IMR-90 (cell line): ENCODE measurements at regions not wholly inside any gene's neighbourhood (a gene's known extent, or its start where the extent isn't known, plus 50 kb on each side); places are given as distances from the start of the nearest gene placed in this dataset.

Source experiments
- ATAC-seq: fragments of 200-7000 bp; cut with Tn5 transposase; 2 replicates; pipeline ENCODE4 v1.9.1; 2020; ENCODE audit warnings: low read depth, mild to moderate bottlenecking, moderate library complexity
- BruUV-seq: library from RNA; stranded (reverse); fragments of 400-500 nt; replicated peaks from 2 replicates; lab custom pipeline; 2021; lab: Mats Ljungman, UMichigan
- CTCF ChIA-PET: fragments of 300-600 bp; formaldehyde crosslinking; extraction: SDS; loops from one replicate; lab custom pipeline; 2021; ENCODE audit warnings: antibody characterized with exemption; lab: Yijun Ruan, JAX
- POLR2A ChIA-PET: fragments of 300-600 bp; sonication (Branson Sonifier 250); formaldehyde crosslinking; loops from one replicate; lab custom pipeline; 2022; ENCODE audit warnings: antibody characterized with exemption; ENCODE audit not compliant: unreplicated experiment; lab: Charles Lee
- DNase-seq: peaks from one replicate; pipeline ENCODE4 v3.0.0; 2013
- H2AFZ ChIP-seq: replicated peaks from 2 replicates; pipeline ENCODE3; 2013; ENCODE audit warnings: low read length, mild to moderate bottlenecking; ENCODE audit not compliant: poor library complexity
- H2AK5ac ChIP-seq: 2 replicates; pipeline ENCODE4 v1.6.1; 2013; ENCODE audit warnings: low read depth, low read length, inconsistent platforms
- H2AK9ac ChIP-seq: replicated peaks from 2 replicates; pipeline ENCODE3; 2013; ENCODE audit warnings: mild to moderate bottlenecking, low read depth, low read length, moderate library complexity; ENCODE audit not compliant: poor library complexity
- H2BK120ac ChIP-seq: 2 replicates; pipeline ENCODE4 v1.6.1; 2013; ENCODE audit warnings: low read depth, low read length, inconsistent platforms
- H2BK15ac ChIP-seq: 3 replicates; pipeline ENCODE4 v1.6.1; 2013; ENCODE audit warnings: low read depth, low read length, inconsistent platforms
- H2BK20ac ChIP-seq: 2 replicates; pipeline ENCODE4 v1.6.1; 2013; ENCODE audit warnings: low read depth, mild to moderate bottlenecking, inconsistent platforms, low read length, moderate library complexity
- H2BK5ac ChIP-seq: 2 replicates; pipeline ENCODE4 v1.6.1; 2013; ENCODE audit warnings: mild to moderate bottlenecking, low read depth, low read length, inconsistent platforms; ENCODE audit not compliant: poor library complexity, severe bottlenecking
- H3K14ac ChIP-seq: replicated peaks from 2 replicates; pipeline ENCODE4 v1.6.1; 2013; ENCODE audit warnings: low read depth, low read length, inconsistent platforms
- H3K18ac ChIP-seq: 2 replicates; pipeline ENCODE4 v1.6.1; 2013; ENCODE audit warnings: low read depth, low read length, control low read depth
- H3K23ac ChIP-seq: 2 replicates; pipeline ENCODE4 v1.6.1; 2013; ENCODE audit warnings: low read depth, low read length, inconsistent platforms
- H3K27ac ChIP-seq: 2 replicates; pipeline ENCODE4 v1.5.1; 2013; ENCODE audit warnings: mild to moderate bottlenecking, control low read depth, low read length; ENCODE audit not compliant: insufficient read depth
- H3K27me3 ChIP-seq: 2 replicates; pipeline ENCODE4 v1.6.1; 2013; ENCODE audit warnings: low read length; ENCODE audit not compliant: control insufficient read depth, insufficient read depth
- H3K36me3 ChIP-seq: 2 replicates; pipeline ENCODE4 v1.6.1; 2013; ENCODE audit warnings: low read length, mixed read lengths; ENCODE audit not compliant: control insufficient read depth, insufficient read depth
- H3K4ac ChIP-seq: 2 replicates; pipeline ENCODE4 v1.6.1; 2013; ENCODE audit warnings: low read depth, low read length, inconsistent platforms
- H3K4me1 ChIP-seq: 2 replicates; pipeline ENCODE4 v1.6.1; 2013; ENCODE audit warnings: low read length, mixed read lengths; ENCODE audit not compliant: control insufficient read depth, insufficient read depth
- H3K4me2 ChIP-seq: 2 replicates; pipeline ENCODE4 v1.6.1; 2013; ENCODE audit warnings: low read depth, mild to moderate bottlenecking, control low read depth, low read length, moderate library complexity
- H3K4me3 ChIP-seq: 2 replicates; pipeline ENCODE4 v1.5.1; 2013; ENCODE audit warnings: low read depth, mild to moderate bottlenecking, control low read depth, low read length, moderate library complexity; ENCODE audit not compliant: insufficient read depth
- H3K56ac ChIP-seq: 2 replicates; pipeline ENCODE4 v1.6.1; 2013; ENCODE audit warnings: low read length, inconsistent platforms; ENCODE audit not compliant: insufficient read depth; ENCODE audit errors: extremely low read depth
- H3K79me1 ChIP-seq, 2 experiments: 2 replicates each; pipeline ENCODE4 v1.6.1; 2013; ENCODE audit warnings: low read length in 2 of 2, inconsistent platforms in 1 of 2, low read depth in 1 of 2
- H3K9ac ChIP-seq: 2 replicates; pipeline ENCODE4 v1.6.1; 2013; ENCODE audit warnings: low read depth, low read length, control low read depth
- H3K9me1 ChIP-seq: 2 replicates; pipeline ENCODE4 v1.6.1; 2013; ENCODE audit warnings: low read length, inconsistent platforms; ENCODE audit not compliant: insufficient read depth
- H3K9me3 ChIP-seq: 2 replicates; pipeline ENCODE4 v1.6.1; 2013; ENCODE audit warnings: low read length; ENCODE audit not compliant: control insufficient read depth, insufficient read depth
- H4K20me1 ChIP-seq: 2 replicates; pipeline ENCODE4 v1.6.1; 2013; ENCODE audit warnings: low read length, inconsistent platforms; ENCODE audit not compliant: insufficient read depth
- H4K5ac ChIP-seq: 2 replicates; pipeline ENCODE4 v1.6.1; 2013; ENCODE audit warnings: mild to moderate bottlenecking, low read depth, low read length, control low read depth
- H4K8ac ChIP-seq, 2 experiments: 2 replicates each; pipeline ENCODE4 v1.6.1; 2013; ENCODE audit warnings: low read depth in 2 of 2, low read length in 2 of 2, control low read depth in 1 of 2, inconsistent platforms in 1 of 2
- H4K91ac ChIP-seq: 2 replicates; pipeline ENCODE4 v1.6.1; 2013; ENCODE audit warnings: low read depth, low read length, inconsistent platforms; ENCODE audit not compliant: insufficient read depth
- BHLHE40 ChIP-seq: fragments of 150-350 bp; IDR thresholded peaks from 2 replicates; pipeline ENCODE4 v1.6.1; 2016; ENCODE audit warnings: mild to moderate bottlenecking, low read depth, low read length
- CEBPB ChIP-seq: IDR thresholded peaks from 2 replicates; pipeline ENCODE4 v1.6.1; 2012; ENCODE audit warnings: low read depth, low read length, improper control_type of control experiment
- CHD1 ChIP-seq: IDR thresholded peaks from 2 replicates; pipeline ENCODE4 v1.6.1; 2012; ENCODE audit warnings: low read depth, low read length, improper control_type of control experiment
- CTCF ChIP-seq: conservative IDR thresholded peaks from 2 replicates; pipeline ENCODE4 v1.5.1; 2012; ENCODE audit warnings: mild to moderate bottlenecking, low read depth, low read length, improper control_type of control experiment
- ELK1 ChIP-seq: fragments of 150-350 bp; IDR thresholded peaks from 2 replicates; pipeline ENCODE4 v1.6.1; 2016; ENCODE audit warnings: low read depth, mild to moderate bottlenecking, low read length, moderate library complexity, borderline replicate concordance
- FOS ChIP-seq: fragments of 150-350 bp; IDR thresholded peaks from 2 replicates; pipeline ENCODE4 v1.6.1; 2016; ENCODE audit warnings: low read depth, low read length
- MAFK ChIP-seq: IDR thresholded peaks from 2 replicates; pipeline ENCODE4 v1.6.1; 2012; ENCODE audit warnings: low read depth, low read length, improper control_type of control experiment
- MAZ ChIP-seq: IDR thresholded peaks from 2 replicates; pipeline ENCODE4 v1.6.1; 2012; ENCODE audit warnings: low read depth, mild to moderate bottlenecking, low read length, improper control_type of control experiment, moderate library complexity, borderline replicate concordance
- MXI1 ChIP-seq: IDR thresholded peaks from 2 replicates; pipeline ENCODE4 v1.6.1; 2012; ENCODE audit warnings: low read depth, mild to moderate bottlenecking, low read length, moderate library complexity, borderline replicate concordance
- NFE2L2 ChIP-seq: fragments of 150-350 bp; IDR thresholded peaks from 2 replicates; pipeline ENCODE4 v1.6.1; 2016; ENCODE audit warnings: low read depth, mild to moderate bottlenecking, low read length
- POLR2A ChIP-seq: IDR thresholded peaks from 2 replicates; pipeline ENCODE4 v1.6.1; 2012; ENCODE audit warnings: mild to moderate bottlenecking, low read depth, low read length
- RAD21 ChIP-seq: IDR thresholded peaks from 2 replicates; pipeline ENCODE4 v1.6.1; 2012; ENCODE audit warnings: low read length, improper control_type of control experiment
- RCOR1 ChIP-seq: IDR thresholded peaks from 2 replicates; pipeline ENCODE4 v1.6.1; 2012; ENCODE audit warnings: mild to moderate bottlenecking, low read length, improper control_type of control experiment; ENCODE audit not compliant: insufficient replicate concordance
- RFX5 ChIP-seq: IDR thresholded peaks from 2 replicates; pipeline ENCODE4 v1.8.0; 2012; ENCODE audit warnings: low read depth, mild to moderate bottlenecking, low read length, moderate library complexity
- SMC3 ChIP-seq: fragments of 150-350 bp; IDR thresholded peaks from 2 replicates; pipeline ENCODE4 v1.6.1; 2016; ENCODE audit warnings: low read depth, mild to moderate bottlenecking, antibody characterized with exemption, low read length, moderate library complexity
- USF2 ChIP-seq: fragments of 150-350 bp; IDR thresholded peaks from 2 replicates; pipeline ENCODE4 v1.6.1; 2017; ENCODE audit warnings: mild to moderate bottlenecking, antibody characterized with exemption, low read length, low read depth
- WGBS, 2 experiments: methylation state at CpG; one replicate each; pipeline versions ENCODE4 v1.1.5 to v1.1.7; 2013; ENCODE audit warnings: missing lambda C conversion rate in 2 of 2; ENCODE audit not compliant: insufficient read length in 1 of 2; ENCODE audit errors: extremely low coverage in 2 of 2; 5-methylcytosine and 5-hydroxymethylcytosine counted together
- dilution Hi-C: fragments of 300-500 bp; cut with HindIII; formaldehyde crosslinking; loops from one replicate; pipeline ENCODE4 v1.14.3; 2018; ENCODE audit warnings: low sequenced_read_pairs; ENCODE audit not compliant: unreplicated experiment
- in situ Hi-C: fragments of 300-500 bp; cut with MboI; formaldehyde crosslinking; loops from 3 replicates; pipeline ENCODE4 v1.14.3; 2019; ENCODE audit warnings: low sequenced_read_pairs, inconsistent platforms, mixed read lengths
- intact Hi-C: fragments of 100-400 bp; cut with micrococcal nuclease; formaldehyde crosslinking; loops from 2 replicates; pipeline ENCODE4 v1.10.0; 2022

GRCh38 chr2:82158150-82158549 lies 1853.6 kb upstream of the LRRTM1 start:
- Histone ChIP-seq H3K4me1 (no peaks in the 10 kb centered on the region), H4K8ac (no peak overlapping the region), H3K9me1 (no peaks in the 10 kb centered on the region), H3K27me3 (no peaks in the 10 kb centered on the region), H3K27ac (no peak overlapping the region), H2AFZ (no peak overlapping the region), H2BK5ac (no peak overlapping the region), H3K56ac (no peak overlapping the region), H2BK20ac (no peak overlapping the region), H3K9ac (no peak overlapping the region), H3K9me3 (no peaks in the 10 kb centered on the region), H2AK9ac (no peak overlapping the region), H3K4me2 (no peak overlapping the region), H3K79me1 (no peaks in the 10 kb centered on the region), H4K20me1 (no peaks in the 10 kb centered on the region), H3K4ac (no peak overlapping the region), H2BK120ac (no peak overlapping the region), H3K18ac (no peak overlapping the region), H3K4me3 (no peak overlapping the region), H3K36me3 (no peaks in the 10 kb centered on the region), H4K91ac (no peak overlapping the region), H4K5ac (no peak overlapping the region), H2BK15ac (no peak overlapping the region), H3K14ac (no peak overlapping the region), H2AK5ac (no peak overlapping the region), H3K23ac (no peak overlapping the region)
- no CpG with 5 or more reads among the region's 2 CpGs for WGBS, 2 experiments
- intact Hi-C loops (no loop called here), dilution Hi-C loops (no loop called here), in situ Hi-C loops (no loop called here)
- DNase-seq (no peak), ATAC-seq (no peak)
- POLR2A ChIA-PET = no interaction called here
- CTCF ChIA-PET = no interaction called here
- BruUV-seq = no TSS peak
- no peak for TF ChIP-seq MAZ
- no peak for TF ChIP-seq BHLHE40
- no peak for TF ChIP-seq SMC3
- no peak for TF ChIP-seq MAFK
- no peak for TF ChIP-seq CHD1
- no peak for TF ChIP-seq MXI1
- TF ChIP-seq USF2 = no peak
- TF ChIP-seq CEBPB = no peak
- TF ChIP-seq RFX5 = no peak
- no peak for TF ChIP-seq ELK1
- TF ChIP-seq RAD21 = no peak
- no peak for TF ChIP-seq CTCF
- TF ChIP-seq NFE2L2 = no peak
- no peak for TF ChIP-seq FOS
- no peak for TF ChIP-seq RCOR1
- TF ChIP-seq POLR2A = no peak
